IMR-90 (cell line): ENCODE measurements at regions not wholly inside any gene's neighbourhood (a gene's known extent, or its start where the extent isn't known, plus 50 kb on each side); places are given as distances from the start of the nearest gene placed in this dataset.

Experiments used
- ATAC-seq: fragments of 200-7000 bp; cut with Tn5 transposase; 2 replicates; pipeline ENCODE4 v1.9.1; 2020; ENCODE audit warnings: low read depth, mild to moderate bottlenecking, moderate library complexity
- BruUV-seq: library from RNA; stranded (reverse); fragments of 400-500 nt; replicated peaks from 2 replicates; lab custom pipeline; 2021; lab: Mats Ljungman, UMichigan
- CTCF ChIA-PET: fragments of 300-600 bp; formaldehyde crosslinking; extraction: SDS; loops from one replicate; lab custom pipeline; 2021; ENCODE audit warnings: antibody characterized with exemption; lab: Yijun Ruan, JAX
- POLR2A ChIA-PET: fragments of 300-600 bp; sonication (Branson Sonifier 250); formaldehyde crosslinking; loops from one replicate; lab custom pipeline; 2022; ENCODE audit warnings: antibody characterized with exemption; ENCODE audit not compliant: unreplicated experiment; lab: Charles Lee
- DNase-seq: peaks from one replicate; pipeline ENCODE4 v3.0.0; 2013
- H2AFZ ChIP-seq: replicated peaks from 2 replicates; pipeline ENCODE3; 2013; ENCODE audit warnings: low read length, mild to moderate bottlenecking; ENCODE audit not compliant: poor library complexity
- H2AK5ac ChIP-seq: 2 replicates; pipeline ENCODE4 v1.6.1; 2013; ENCODE audit warnings: low read depth, low read length, inconsistent platforms
- H2AK9ac ChIP-seq: replicated peaks from 2 replicates; pipeline ENCODE3; 2013; ENCODE audit warnings: mild to moderate bottlenecking, low read depth, low read length, moderate library complexity; ENCODE audit not compliant: poor library complexity
- H2BK120ac ChIP-seq: 2 replicates; pipeline ENCODE4 v1.6.1; 2013; ENCODE audit warnings: low read depth, low read length, inconsistent platforms
- H2BK15ac ChIP-seq: 3 replicates; pipeline ENCODE4 v1.6.1; 2013; ENCODE audit warnings: low read depth, low read length, inconsistent platforms
- H2BK20ac ChIP-seq: 2 replicates; pipeline ENCODE4 v1.6.1; 2013; ENCODE audit warnings: low read depth, mild to moderate bottlenecking, inconsistent platforms, low read length, moderate library complexity
- H2BK5ac ChIP-seq: 2 replicates; pipeline ENCODE4 v1.6.1; 2013; ENCODE audit warnings: mild to moderate bottlenecking, low read depth, low read length, inconsistent platforms; ENCODE audit not compliant: poor library complexity, severe bottlenecking
- H3K14ac ChIP-seq: replicated peaks from 2 replicates; pipeline ENCODE4 v1.6.1; 2013; ENCODE audit warnings: low read depth, low read length, inconsistent platforms
- H3K18ac ChIP-seq: 2 replicates; pipeline ENCODE4 v1.6.1; 2013; ENCODE audit warnings: low read depth, low read length, control low read depth
- H3K23ac ChIP-seq: 2 replicates; pipeline ENCODE4 v1.6.1; 2013; ENCODE audit warnings: low read depth, low read length, inconsistent platforms
- H3K27ac ChIP-seq: 2 replicates; pipeline ENCODE4 v1.5.1; 2013; ENCODE audit warnings: mild to moderate bottlenecking, control low read depth, low read length; ENCODE audit not compliant: insufficient read depth
- H3K27me3 ChIP-seq: 2 replicates; pipeline ENCODE4 v1.6.1; 2013; ENCODE audit warnings: low read length; ENCODE audit not compliant: control insufficient read depth, insufficient read depth
- H3K36me3 ChIP-seq: 2 replicates; pipeline ENCODE4 v1.6.1; 2013; ENCODE audit warnings: low read length, mixed read lengths; ENCODE audit not compliant: control insufficient read depth, insufficient read depth
- H3K4ac ChIP-seq: 2 replicates; pipeline ENCODE4 v1.6.1; 2013; ENCODE audit warnings: low read depth, low read length, inconsistent platforms
- H3K4me1 ChIP-seq: 2 replicates; pipeline ENCODE4 v1.6.1; 2013; ENCODE audit warnings: low read length, mixed read lengths; ENCODE audit not compliant: control insufficient read depth, insufficient read depth
- H3K4me2 ChIP-seq: 2 replicates; pipeline ENCODE4 v1.6.1; 2013; ENCODE audit warnings: low read depth, mild to moderate bottlenecking, control low read depth, low read length, moderate library complexity
- H3K4me3 ChIP-seq: 2 replicates; pipeline ENCODE4 v1.5.1; 2013; ENCODE audit warnings: low read depth, mild to moderate bottlenecking, control low read depth, low read length, moderate library complexity; ENCODE audit not compliant: insufficient read depth
- H3K56ac ChIP-seq: 2 replicates; pipeline ENCODE4 v1.6.1; 2013; ENCODE audit warnings: low read length, inconsistent platforms; ENCODE audit not compliant: insufficient read depth; ENCODE audit errors: extremely low read depth
- H3K79me1 ChIP-seq, 2 experiments: 2 replicates each; pipeline ENCODE4 v1.6.1; 2013; ENCODE audit warnings: low read length in 2 of 2, inconsistent platforms in 1 of 2, low read depth in 1 of 2
- H3K9ac ChIP-seq: 2 replicates; pipeline ENCODE4 v1.6.1; 2013; ENCODE audit warnings: low read depth, low read length, control low read depth
- H3K9me1 ChIP-seq: 2 replicates; pipeline ENCODE4 v1.6.1; 2013; ENCODE audit warnings: low read length, inconsistent platforms; ENCODE audit not compliant: insufficient read depth
- H3K9me3 ChIP-seq: 2 replicates; pipeline ENCODE4 v1.6.1; 2013; ENCODE audit warnings: low read length; ENCODE audit not compliant: control insufficient read depth, insufficient read depth
- H4K20me1 ChIP-seq: 2 replicates; pipeline ENCODE4 v1.6.1; 2013; ENCODE audit warnings: low read length, inconsistent platforms; ENCODE audit not compliant: insufficient read depth
- H4K5ac ChIP-seq: 2 replicates; pipeline ENCODE4 v1.6.1; 2013; ENCODE audit warnings: mild to moderate bottlenecking, low read depth, low read length, control low read depth
- H4K8ac ChIP-seq, 2 experiments: 2 replicates each; pipeline ENCODE4 v1.6.1; 2013; ENCODE audit warnings: low read depth in 2 of 2, low read length in 2 of 2, control low read depth in 1 of 2, inconsistent platforms in 1 of 2
- H4K91ac ChIP-seq: 2 replicates; pipeline ENCODE4 v1.6.1; 2013; ENCODE audit warnings: low read depth, low read length, inconsistent platforms; ENCODE audit not compliant: insufficient read depth
- BHLHE40 ChIP-seq: fragments of 150-350 bp; IDR thresholded peaks from 2 replicates; pipeline ENCODE4 v1.6.1; 2016; ENCODE audit warnings: mild to moderate bottlenecking, low read depth, low read length
- MAFK ChIP-seq: IDR thresholded peaks from 2 replicates; pipeline ENCODE4 v1.6.1; 2012; ENCODE audit warnings: low read depth, low read length, improper control_type of control experiment
- MAZ ChIP-seq: IDR thresholded peaks from 2 replicates; pipeline ENCODE4 v1.6.1; 2012; ENCODE audit warnings: low read depth, mild to moderate bottlenecking, low read length, improper control_type of control experiment, moderate library complexity, borderline replicate concordance
- RFX5 ChIP-seq: IDR thresholded peaks from 2 replicates; pipeline ENCODE4 v1.8.0; 2012; ENCODE audit warnings: low read depth, mild to moderate bottlenecking, low read length, moderate library complexity
- SMC3 ChIP-seq: fragments of 150-350 bp; IDR thresholded peaks from 2 replicates; pipeline ENCODE4 v1.6.1; 2016; ENCODE audit warnings: low read depth, mild to moderate bottlenecking, antibody characterized with exemption, low read length, moderate library complexity
- WGBS, 2 experiments: methylation state at CpG; one replicate each; pipeline versions ENCODE4 v1.1.5 to v1.1.7; 2013; ENCODE audit warnings: missing lambda C conversion rate in 2 of 2; ENCODE audit not compliant: insufficient read length in 1 of 2; ENCODE audit errors: extremely low coverage in 2 of 2; 5-methylcytosine and 5-hydroxymethylcytosine counted together
- dilution Hi-C: fragments of 300-500 bp; cut with HindIII; formaldehyde crosslinking; loops from one replicate; pipeline ENCODE4 v1.14.3; 2018; ENCODE audit warnings: low sequenced_read_pairs; ENCODE audit not compliant: unreplicated experiment
- in situ Hi-C: fragments of 300-500 bp; cut with MboI; formaldehyde crosslinking; loops from 3 replicates; pipeline ENCODE4 v1.14.3; 2019; ENCODE audit warnings: low sequenced_read_pairs, inconsistent platforms, mixed read lengths
- intact Hi-C: fragments of 100-400 bp; cut with micrococcal nuclease; formaldehyde crosslinking; loops from 2 replicates; pipeline ENCODE4 v1.10.0; 2022
- TF ChIP-seq, protein P1 (sequence below): fragments of 150-350 bp; IDR thresholded peaks from 2 replicates; pipeline ENCODE4 v1.6.1; 2017; ENCODE audit warnings: mild to moderate bottlenecking, antibody characterized with exemption, low read length, low read depth

DNA sequence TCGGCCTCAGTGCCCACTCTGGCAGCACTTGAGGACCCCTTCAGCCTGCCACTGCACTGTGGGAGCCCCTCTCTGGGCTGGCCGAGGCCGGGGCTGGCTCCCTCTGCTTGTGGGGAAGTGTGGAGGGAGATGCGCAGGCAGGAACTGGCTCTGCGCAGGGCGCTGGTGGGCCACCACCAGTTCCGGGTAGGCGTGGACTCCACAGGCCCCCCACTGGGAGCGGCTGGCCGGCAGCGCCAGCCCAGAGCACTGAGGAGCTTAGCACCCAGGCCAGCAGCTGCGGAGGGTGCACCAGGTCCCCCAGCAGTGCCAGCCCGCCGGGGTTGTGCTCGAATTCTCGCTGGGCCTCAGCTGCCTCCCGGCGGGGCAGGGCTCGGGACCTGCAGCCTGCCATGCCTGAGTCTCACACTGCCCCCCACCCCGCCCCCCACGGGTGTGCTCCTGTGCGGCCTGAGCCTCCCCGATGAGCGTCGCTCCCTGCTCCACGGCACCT lies 216.9 kb upstream of the TACR3 start:
- Histone ChIP-seq H2BK5ac (no peak overlapping the region), H3K9me1 (no peaks in the 10 kb centered on the region), H2BK120ac (no peak overlapping the region), H2BK15ac (no peak overlapping the region), H3K27ac (no peak overlapping the region), H3K4ac (no peak overlapping the region), H3K18ac (no peak overlapping the region), H3K56ac (no peak overlapping the region), H4K5ac (no peak overlapping the region), H3K4me1 (no peaks in the 10 kb centered on the region), H2AK9ac (no peak overlapping the region), H4K20me1 (no peaks in the 10 kb centered on the region), H3K9me3 (no peaks in the 10 kb centered on the region; the same call in 1 of the 2 replicates), H3K9ac (no peak overlapping the region), H3K79me1 (no peaks in the 10 kb centered on the region), H2AFZ (no peak overlapping the region), H4K91ac (no peak overlapping the region), H3K36me3 (no peaks in the 10 kb centered on the region), H4K8ac (no peak overlapping the region), H3K27me3 (no peaks in the 10 kb centered on the region), H2BK20ac (no peak overlapping the region), H3K4me2 (no peak overlapping the region), H2AK5ac (no peak overlapping the region), H3K23ac (no peak overlapping the region), H3K4me3 (no peak overlapping the region), H3K14ac (no peak overlapping the region)
- dilution Hi-C loops (no loop called here), intact Hi-C loops (no loop called here), in situ Hi-C loops (loop anchor here (25.0 kb wide), 1 partner anchor 724 kb away; no protein-coding TSS in a partner anchor)
- TF ChIP-seq SMC3 (no peak), MAZ (no peak), BHLHE40 (no peak), MAFK (no peak), RFX5 (no peak)
- TF ChIP-seq, protein P1, sequence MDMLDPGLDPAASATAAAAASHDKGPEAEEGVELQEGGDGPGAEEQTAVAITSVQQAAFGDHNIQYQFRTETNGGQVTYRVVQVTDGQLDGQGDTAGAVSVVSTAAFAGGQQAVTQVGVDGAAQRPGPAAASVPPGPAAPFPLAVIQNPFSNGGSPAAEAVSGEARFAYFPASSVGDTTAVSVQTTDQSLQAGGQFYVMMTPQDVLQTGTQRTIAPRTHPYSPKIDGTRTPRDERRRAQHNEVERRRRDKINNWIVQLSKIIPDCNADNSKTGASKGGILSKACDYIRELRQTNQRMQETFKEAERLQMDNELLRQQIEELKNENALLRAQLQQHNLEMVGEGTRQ: no peak
- POLR2A ChIA-PET: no interaction called here
- BruUV-seq: no TSS peak
- 96% methylated on average over 5 of the region's 26 CpGs; no CpG with 5 or more reads in 1 of the 2 experiments for WGBS, 2 experiments
- ATAC-seq: no peak
- no peak for DNase-seq
- CTCF ChIA-PET: no interaction called here
